Left lung (tissue), 4 donors: ENCODE measurements at regions not wholly inside any gene's neighbourhood (a gene's known extent, or its start where the extent isn't known, plus 50 kb on each side); places are given as distances from the start of the nearest gene placed in this dataset.

Experiments
- ATAC-seq: fragments of 200-7000 bp; cut with Tn5 transposase; one replicate; pipeline ENCODE4 v1.9.1; 2020; ENCODE audit warnings: moderate library complexity
- DNase-seq, 4 donors: peaks; one replicate each; pipeline ENCODE4 v3.0.0-alpha.2; 2013 to 2020
- H3K27ac ChIP-seq, 2 donors: fragments of 200-600 bp; sonication (generic) in 1 of 2; one replicate each; pipeline versions ENCODE4 v1.5.0 to v1.8.0; 2020 to 2021
- H3K27me3 ChIP-seq, 2 donors: fragments of 200-600 bp; sonication (generic) in 1 of 2; one replicate each; pipeline versions ENCODE4 v1.5.0 to v1.8.0; 2020 to 2021
- H3K36me3 ChIP-seq, 2 donors: fragments of 200-600 bp; sonication (generic) in 1 of 2; one replicate each; pipeline versions ENCODE4 v1.5.0 to v1.8.0; 2020 to 2021
- H3K4me1 ChIP-seq, 2 donors: fragments of 200-600 bp; one replicate each; pipeline ENCODE4 v1.8.0; 2021
- H3K4me3 ChIP-seq, 2 donors: fragments of 200-600 bp; sonication (generic) in 1 of 2; one replicate each; pipeline versions ENCODE4 v1.5.0 to v1.8.0; 2020 to 2021; ENCODE audit warnings: mild to moderate bottlenecking in 1 of 2
- H3K9me3 ChIP-seq, 2 donors: fragments of 200-600 bp; sonication (generic) in 1 of 2; one replicate each; pipeline versions ENCODE4 v1.5.0 to v1.8.0; 2020 to 2021
- CTCF ChIP-seq, 2 donors: fragments of 200-600 bp; sonication (generic) in 1 of 2; IDR thresholded peaks; one replicate each; pipeline versions ENCODE4 v1.5.0 to v1.8.0; 2021; ENCODE audit warnings: antibody characterized with exemption in 2 of 2
- intact Hi-C, 2 donors: fragments of 100-400 bp; cut with DNase I; formaldehyde crosslinking; loops; one replicate each; pipeline versions ENCODE4 v1.11.2 to v1.14.2; 2022
- donor health status: DM: no; HTN: yes; CAD: no.
- donor health status: DM: no; HTN: no; CAD: no.

- ATAC-seq (no peak), DNase-seq (no peak)
- no peak overlapping the region for H3K4me3 ChIP-seq
- no peaks in the 10 kb centered on the region for H3K9me3 ChIP-seq
- no peak overlapping the region for H3K27ac ChIP-seq
- no peak for TF ChIP-seq CTCF (IDR thresholded peaks at IDR 0.05)
- no peaks in the 10 kb centered on the region for H3K27me3 ChIP-seq
- H3K4me1 ChIP-seq = no peaks in the 10 kb centered on the region
- H3K36me3 ChIP-seq = no peaks in the 10 kb centered on the region
- intact Hi-C loops = no loop called here
Measured at GRCh38 chr2:120796094-120796493, 60.4 kb downstream of the GLI2 start.

- Histone ChIP-seq H3K27me3 (no peaks in the 10 kb centered on the region), H3K4me3 (no peak overlapping the region), H3K36me3 (no peaks in the 10 kb centered on the region), H3K4me1 (no peaks in the 10 kb centered on the region), H3K9me3 (no peaks in the 10 kb centered on the region), H3K27ac (no peak overlapping the region)
- ATAC-seq (no peak), DNase-seq (peak in 1 of 4 donors; percentile 45)
- TF ChIP-seq CTCF (IDR thresholded peaks at IDR 0.05) = no peak
- intact Hi-C loops = no loop called here
Measured at GRCh38 chr2:120797421-120798221, 62.0 kb downstream of the GLI2 start.

GRCh38 chr2:120798567-120799247 is 63.0 kb downstream of the GLI2 start:
- Histone ChIP-seq H3K4me1 (no peaks in the 10 kb centered on the region), H3K4me3 (no peak overlapping the region), H3K9me3 (no peaks in the 10 kb centered on the region), H3K36me3 (no peaks in the 10 kb centered on the region), H3K27ac (no peak overlapping the region), H3K27me3 (no peaks in the 10 kb centered on the region)
- intact Hi-C loops = no loop called here
- DNase-seq (no peak), ATAC-seq (no peak)
- TF ChIP-seq CTCF (IDR thresholded peaks at IDR 0.05) = no peak

- Histone ChIP-seq H3K9me3 (no peaks in the 10 kb centered on the region), H3K4me3 (no peak overlapping the region), H3K27ac (no peak overlapping the region), H3K4me1 (no peaks in the 10 kb centered on the region), H3K36me3 (no peaks in the 10 kb centered on the region), H3K27me3 (no peaks in the 10 kb centered on the region)
- ATAC-seq (peak; percentile 71), DNase-seq (no peak)
- intact Hi-C loops = no loop called here
- no peak for TF ChIP-seq CTCF (IDR thresholded peaks at IDR 0.05)
Measured at GRCh38 chr2:120802158-120802557, 66.5 kb downstream of the GLI2 start.

GRCh38 chr2:120802867-120803484 is 67.3 kb downstream of the GLI2 start:
- ATAC-seq = peak; percentile 23
- H3K27ac ChIP-seq = no peak overlapping the region
- H3K9me3 ChIP-seq = no peaks in the 10 kb centered on the region
- no peaks in the 10 kb centered on the region for H3K4me1 ChIP-seq
- no peak for TF ChIP-seq CTCF (IDR thresholded peaks at IDR 0.05)
- no peak for DNase-seq
- no peaks in the 10 kb centered on the region for H3K27me3 ChIP-seq
- intact Hi-C loops = no loop called here
- H3K36me3 ChIP-seq = no peaks in the 10 kb centered on the region
- H3K4me3 ChIP-seq = no peak overlapping the region
